Suprapubic skin (tissue), 4 donors: ENCODE measurements at regions not wholly inside any gene's neighbourhood (a gene's known extent, or its start where the extent isn't known, plus 50 kb on each side); places are given as distances from the start of the nearest gene placed in this dataset.

ENCODE experiments used
- DNase-seq, 2 donors: peaks; one replicate each; pipeline ENCODE4 v3.0.0-alpha.2; 2019; ENCODE audit warnings: low spot score in 2 of 2
- H3K27ac ChIP-seq: fragments of 200-600 bp; sonication (generic); one replicate; pipeline ENCODE4 v1.5.1; 2019
- H3K27me3 ChIP-seq: fragments of 200-600 bp; sonication (generic); one replicate; pipeline ENCODE4 v1.5.1; 2019
- H3K36me3 ChIP-seq: fragments of 200-600 bp; sonication (generic); one replicate; pipeline ENCODE4 v1.5.1; 2019
- H3K4me1 ChIP-seq: fragments of 200-600 bp; sonication (generic); one replicate; pipeline ENCODE4 v1.5.1; 2019
- H3K4me3 ChIP-seq: fragments of 200-600 bp; sonication (generic); one replicate; pipeline ENCODE4 v1.5.1; 2019; ENCODE audit warnings: mild to moderate bottlenecking
- H3K9me3 ChIP-seq: fragments of 200-600 bp; sonication (generic); one replicate; pipeline ENCODE4 v1.5.1; 2019
- EP300 ChIP-seq: sonication (generic); formaldehyde crosslinking; IDR thresholded peaks from one replicate; pipeline ENCODE4 v1.6.1; 2017; ENCODE audit warnings: antibody characterized with exemption
- POLR2A ChIP-seq, 2 donors: fragments of 450-650 bp; IDR thresholded peaks; one replicate each; pipeline ENCODE4 v1.6.1; 2017; ENCODE audit warnings: antibody characterized with exemption in 2 of 2, mild to moderate bottlenecking in 2 of 2, moderate library complexity in 2 of 2
- POLR2AphosphoS5 ChIP-seq, 3 donors: sonication (generic); formaldehyde crosslinking; IDR thresholded peaks; one replicate each; pipeline ENCODE4 v1.6.1; 2017; ENCODE audit warnings: antibody characterized with exemption in 3 of 3
- WGBS: methylation state at CpG from one replicate; pipeline ENCODE4 v1.1.5; 2018; 5-methylcytosine and 5-hydroxymethylcytosine counted together
- TF ChIP-seq, protein P1 (sequence below), 2 donors: fragments of 200-600 bp in 1 of 2; fragments of 450-650 bp in 1 of 2; sonication (generic) in 1 of 2; IDR thresholded peaks; one replicate each; pipeline ENCODE4 v1.5.1; 2016 to 2019; ENCODE audit warnings: antibody characterized with exemption in 2 of 2, mild to moderate bottlenecking in 1 of 2, moderate library complexity in 1 of 2

GRCh38 chr2:176991411-176991810 lies 221.2 kb upstream of the HNRNPA3 start:
- no peak for TF ChIP-seq POLR2AphosphoS5 (IDR thresholded peaks at IDR 0.05)
- TF ChIP-seq, protein P1, sequence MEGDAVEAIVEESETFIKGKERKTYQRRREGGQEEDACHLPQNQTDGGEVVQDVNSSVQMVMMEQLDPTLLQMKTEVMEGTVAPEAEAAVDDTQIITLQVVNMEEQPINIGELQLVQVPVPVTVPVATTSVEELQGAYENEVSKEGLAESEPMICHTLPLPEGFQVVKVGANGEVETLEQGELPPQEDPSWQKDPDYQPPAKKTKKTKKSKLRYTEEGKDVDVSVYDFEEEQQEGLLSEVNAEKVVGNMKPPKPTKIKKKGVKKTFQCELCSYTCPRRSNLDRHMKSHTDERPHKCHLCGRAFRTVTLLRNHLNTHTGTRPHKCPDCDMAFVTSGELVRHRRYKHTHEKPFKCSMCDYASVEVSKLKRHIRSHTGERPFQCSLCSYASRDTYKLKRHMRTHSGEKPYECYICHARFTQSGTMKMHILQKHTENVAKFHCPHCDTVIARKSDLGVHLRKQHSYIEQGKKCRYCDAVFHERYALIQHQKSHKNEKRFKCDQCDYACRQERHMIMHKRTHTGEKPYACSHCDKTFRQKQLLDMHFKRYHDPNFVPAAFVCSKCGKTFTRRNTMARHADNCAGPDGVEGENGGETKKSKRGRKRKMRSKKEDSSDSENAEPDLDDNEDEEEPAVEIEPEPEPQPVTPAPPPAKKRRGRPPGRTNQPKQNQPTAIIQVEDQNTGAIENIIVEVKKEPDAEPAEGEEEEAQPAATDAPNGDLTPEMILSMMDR (IDR thresholded peaks at IDR 0.05): no peak
- TF ChIP-seq EP300: no peak
- no peak for TF ChIP-seq POLR2A (IDR thresholded peaks at IDR 0.05)
- Histone ChIP-seq H3K4me3 (no peak overlapping the region), H3K9me3 (no peaks in the 10 kb centered on the region), H3K36me3 (no peaks in the 10 kb centered on the region), H3K4me1 (no peaks in the 10 kb centered on the region), H3K27me3 (no peaks in the 10 kb centered on the region), H3K27ac (no peak overlapping the region)
- WGBS: 44% methylated on average over 1 of the region's 1 CpG
- no peak for DNase-seq

DNA sequence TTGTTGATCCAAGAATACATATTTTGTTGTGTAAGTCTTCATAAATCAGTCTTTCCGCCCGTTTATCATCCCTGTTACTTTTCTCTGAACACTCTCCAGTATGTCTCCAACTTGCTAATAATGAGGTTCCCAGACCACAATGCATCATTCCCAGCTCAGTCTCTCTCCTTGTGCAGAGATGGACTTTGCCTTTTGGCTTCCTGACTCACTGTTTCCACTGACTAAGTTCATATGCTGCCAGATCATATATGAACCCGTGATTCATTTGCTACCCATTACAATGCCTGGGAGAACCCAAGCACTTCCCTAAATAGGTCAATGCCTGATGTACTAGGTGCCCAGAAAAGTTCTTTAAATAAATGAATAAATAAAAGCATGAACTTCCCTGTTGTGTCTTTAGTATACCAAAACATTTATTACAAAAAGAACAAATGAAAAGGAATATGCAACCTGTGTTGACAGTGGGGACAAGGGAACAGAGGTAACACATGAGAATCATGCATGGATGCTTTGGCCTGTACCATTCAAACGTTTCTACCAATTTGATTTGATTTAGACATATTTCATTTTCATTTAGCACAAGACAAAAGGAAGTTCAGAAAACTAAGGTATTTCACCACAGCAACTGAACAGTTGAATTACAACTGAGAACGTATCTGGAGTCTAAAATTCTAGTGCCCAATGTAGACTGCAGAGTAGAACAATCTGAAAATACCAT lies 215.4 kb upstream of the HNRNPA3 start:
- Histone ChIP-seq H3K9me3 (no peaks in the 10 kb centered on the region), H3K4me1 (peaks cover 6% of the 10 kb centered on the region), H3K4me3 (no peak overlapping the region), H3K27ac (no peak overlapping the region), H3K27me3 (no peaks in the 10 kb centered on the region), H3K36me3 (no peaks in the 10 kb centered on the region)
- 46% methylated on average over 5 of the region's 5 CpGs for WGBS
- DNase-seq: no peak
- TF ChIP-seq POLR2AphosphoS5 (IDR thresholded peaks at IDR 0.05): peak in 1 of 3 donors; percentile 11
- TF ChIP-seq POLR2A (IDR thresholded peaks at IDR 0.05): no peak

DNA sequence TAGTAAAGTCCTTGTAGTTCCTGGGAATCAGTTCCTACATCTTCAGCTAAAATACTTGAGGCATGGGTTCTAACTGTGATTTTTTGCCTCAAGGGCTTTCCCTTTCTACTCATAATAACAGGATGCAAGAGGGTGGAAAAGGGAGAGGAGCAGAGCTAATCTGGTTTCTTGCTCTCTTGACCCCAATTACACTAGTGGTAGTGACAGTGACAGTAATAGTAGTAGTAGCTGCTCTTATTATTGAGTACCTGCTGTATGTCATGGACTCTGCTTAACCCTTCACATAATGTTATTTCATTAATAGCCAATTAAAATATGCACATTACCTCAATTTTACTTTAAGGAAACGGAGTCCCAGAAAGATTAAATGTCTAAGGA lies 214.8 kb upstream of the HNRNPA3 start:
- Histone ChIP-seq H3K27ac (no peak overlapping the region), H3K4me1 (peaks cover 6% of the 10 kb centered on the region), H3K9me3 (no peaks in the 10 kb centered on the region), H3K36me3 (no peaks in the 10 kb centered on the region), H3K4me3 (no peak overlapping the region), H3K27me3 (no peaks in the 10 kb centered on the region)
- TF ChIP-seq, protein P1 (IDR thresholded peaks at IDR 0.05): no peak
- TF ChIP-seq POLR2A (IDR thresholded peaks at IDR 0.05): no peak
- 93% methylated on average over 1 of the region's 1 CpG for WGBS
- DNase-seq: no peak

DNA sequence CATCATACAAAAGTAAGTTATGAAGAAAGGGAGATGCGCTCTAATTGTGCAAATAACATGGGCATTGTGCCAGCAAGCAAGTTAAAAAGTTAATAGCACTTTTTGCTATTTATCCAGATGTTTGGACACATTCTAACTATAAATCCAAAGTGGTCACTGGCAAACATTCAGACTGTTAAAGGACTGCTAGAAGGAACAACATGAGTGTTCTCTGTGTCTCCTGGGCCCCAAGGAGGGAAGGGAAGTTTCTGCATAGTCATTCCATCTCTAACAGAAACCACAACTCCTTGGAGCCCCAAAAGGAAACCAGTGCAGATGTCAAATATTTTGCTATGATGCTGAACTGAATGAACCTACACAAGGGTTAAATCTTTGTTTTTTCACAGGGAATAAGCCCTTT lies 213.3 kb upstream of the HNRNPA3 start:
- DNase-seq: no peak
- no peaks in the 10 kb centered on the region for H3K9me3 ChIP-seq
- no peak overlapping the region for H3K27ac ChIP-seq
- H3K27me3 ChIP-seq: no peaks in the 10 kb centered on the region
- no peaks in the 10 kb centered on the region for H3K36me3 ChIP-seq
- no peak overlapping the region for H3K4me3 ChIP-seq
- no peak for TF ChIP-seq POLR2AphosphoS5 (IDR thresholded peaks at IDR 0.05)
- no peak for TF ChIP-seq POLR2A (IDR thresholded peaks at IDR 0.05)
- TF ChIP-seq, protein P1 (IDR thresholded peaks at IDR 0.05): no peak
- 71% methylated on average over 1 of the region's 1 CpG for WGBS
- H3K4me1 ChIP-seq: peaks cover 6% of the 10 kb centered on the region

DNA sequence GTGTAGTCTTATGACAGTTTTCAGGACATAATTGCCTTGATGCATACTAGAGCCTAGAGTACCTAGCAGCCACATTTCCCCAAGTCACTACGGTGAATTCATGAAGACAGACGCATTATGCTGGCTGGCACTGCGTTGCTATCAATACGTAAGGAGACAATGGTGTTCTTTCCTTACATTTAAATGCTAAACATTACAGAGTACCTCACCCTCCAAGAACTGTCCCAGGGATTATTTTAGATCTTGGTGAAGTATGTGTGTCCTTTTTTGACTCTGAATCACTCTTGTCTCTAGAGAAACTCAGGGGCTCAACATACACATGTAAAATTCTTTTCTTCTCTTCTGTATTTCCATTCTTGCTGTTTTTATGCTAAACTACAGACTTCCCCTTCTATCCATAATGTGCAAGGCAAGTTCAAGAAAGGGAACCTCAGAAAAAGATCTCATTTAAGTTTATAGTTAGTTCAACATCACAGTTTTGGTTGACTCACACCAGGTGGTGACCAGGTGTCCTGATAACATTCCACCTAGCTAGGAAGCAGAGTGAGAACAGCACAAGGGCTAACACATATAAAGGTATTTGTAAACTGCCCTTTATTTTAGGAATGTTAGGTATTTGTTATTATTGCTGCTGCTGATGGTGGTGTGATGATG lies 212.4 kb upstream of the HNRNPA3 start:
- DNase-seq: no peak
- Histone ChIP-seq H3K36me3 (no peaks in the 10 kb centered on the region), H3K4me3 (no peak overlapping the region), H3K27me3 (no peaks in the 10 kb centered on the region), H3K9me3 (no peaks in the 10 kb centered on the region), H3K27ac (no peak overlapping the region), H3K4me1 (peaks cover 6% of the 10 kb centered on the region)
- TF ChIP-seq POLR2A (IDR thresholded peaks at IDR 0.05) (no peak), EP300 (no peak), POLR2AphosphoS5 (IDR thresholded peaks at IDR 0.05) (no peak)
- TF ChIP-seq, protein P1 (IDR thresholded peaks at IDR 0.05): no peak
- 86% methylated on average over 4 of the region's 4 CpGs for WGBS
